Activated CD8-positive, alpha-beta memory T cell treated with anti-CD3 and anti-CD28 coated beads, Interleukin-2, amount 50 U/mL, for 24 hours (primary cell): ENCODE measurements at regions not wholly inside any gene's neighbourhood (a gene's known extent, or its start where the extent isn't known, plus 50 kb on each side); places are given as distances from the start of the nearest gene placed in this dataset.

Experiments used
- DNase-seq: peaks from one replicate; pipeline ENCODE4 v3.0.0-alpha.2; 2020; ENCODE audit errors: extremely low read depth

DNA sequence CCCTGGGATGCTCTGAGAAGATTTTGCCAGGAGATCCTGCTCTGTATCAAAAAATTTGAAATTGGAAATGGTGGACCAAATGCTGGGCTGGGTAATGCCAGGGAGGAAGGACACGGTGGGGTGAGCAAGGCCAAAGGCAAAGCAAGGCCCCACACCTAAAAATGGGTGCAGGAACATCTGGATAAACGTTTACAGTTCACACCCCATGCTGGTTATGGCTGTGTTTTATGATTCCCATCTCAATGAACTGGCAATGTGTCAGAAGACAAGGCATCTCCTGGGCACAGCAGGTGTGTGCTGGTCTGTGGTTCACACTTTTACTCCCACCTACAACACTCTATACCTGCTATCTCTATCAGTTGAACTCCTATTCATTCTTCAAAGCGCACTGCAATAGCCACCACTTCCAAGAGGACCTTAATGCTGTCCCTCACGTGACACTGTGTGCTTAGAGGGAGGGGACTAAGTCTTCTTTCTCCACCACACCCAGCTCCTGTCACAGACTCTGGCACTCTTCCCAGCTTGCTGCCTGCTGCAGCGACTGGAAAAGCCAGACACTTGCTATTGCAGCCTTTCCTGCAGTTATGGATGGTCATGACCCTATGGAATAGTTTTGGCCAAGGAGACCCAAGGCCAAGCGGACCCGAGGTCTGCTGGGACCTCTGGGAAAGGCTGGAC, 277.5 kb downstream of the CTTN start:
- DNase-seq, result no peak

- DNase-seq, result no peak
Measured at GRCh38 chr11:70677232-70677916, 279.0 kb downstream of the CTTN start.

DNA sequence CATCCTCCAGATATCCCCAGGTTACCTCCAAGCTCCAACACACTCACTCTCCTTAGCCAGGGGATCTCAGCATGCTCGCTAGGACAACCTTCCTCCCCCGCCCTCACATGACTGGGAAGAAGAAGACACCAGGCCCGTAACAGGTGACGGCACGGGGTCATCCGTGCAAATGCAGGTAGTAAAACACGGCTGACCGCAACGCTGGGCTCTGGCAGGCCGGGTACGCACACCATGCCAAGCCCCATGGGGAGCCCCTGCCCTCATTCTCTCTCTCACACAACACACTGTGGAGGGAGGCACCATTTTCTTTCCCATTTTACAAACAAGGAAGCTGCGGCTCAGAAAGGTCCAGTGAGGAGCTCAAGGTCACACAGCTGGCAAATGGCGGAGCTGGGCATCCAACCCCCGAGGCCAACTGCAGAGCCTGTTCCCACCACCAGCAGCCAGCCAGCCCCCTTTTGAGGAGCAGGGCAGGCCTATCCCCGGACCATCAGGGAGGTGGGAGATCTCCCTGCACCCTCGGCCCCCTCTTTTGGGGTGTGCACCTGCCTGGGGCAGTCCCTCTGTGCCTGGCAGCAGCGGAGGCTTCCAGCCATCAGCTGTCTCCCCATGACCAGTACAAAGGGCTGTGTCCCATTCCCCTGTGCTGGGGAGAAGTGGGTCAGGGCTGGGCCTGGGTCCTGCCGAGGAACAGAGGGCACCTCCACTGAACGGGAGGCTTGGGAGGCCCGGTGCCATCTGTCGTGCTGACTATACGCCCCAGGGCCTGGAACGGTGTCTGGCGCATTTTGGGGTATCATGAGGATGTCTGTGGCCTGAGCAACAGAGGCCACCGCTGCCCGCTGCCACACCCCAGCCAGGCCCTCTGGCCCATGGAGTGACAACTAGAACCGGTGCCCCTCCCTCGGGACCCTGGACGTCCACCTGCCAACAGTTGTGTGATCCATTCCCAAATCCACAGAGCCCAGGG, 280.9 kb downstream of the CTTN start:
- DNase-seq, result no peak

DNA sequence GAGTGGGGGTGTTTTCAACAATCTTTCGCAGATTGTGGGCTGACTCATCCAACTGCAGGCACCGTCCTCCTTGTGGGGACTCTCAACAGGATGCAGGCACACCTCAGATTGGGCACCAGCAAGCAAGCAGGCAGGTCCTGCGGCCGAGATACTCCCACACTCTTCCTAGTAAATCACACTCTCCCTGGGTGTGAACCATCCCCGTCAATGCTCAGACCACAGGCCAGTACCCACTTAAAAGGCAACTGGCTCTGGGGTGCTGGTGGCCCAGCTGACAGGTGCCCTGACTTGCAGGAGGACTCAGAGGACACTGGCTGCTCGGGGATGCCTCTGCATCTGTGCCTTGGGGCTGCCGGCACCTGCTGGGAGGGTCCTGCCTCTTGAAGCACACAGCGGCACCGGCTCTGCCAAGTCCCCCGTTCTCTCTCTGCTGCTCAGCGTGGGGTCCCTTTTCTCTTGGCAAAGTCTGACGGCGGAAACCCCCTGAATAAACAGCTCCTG, 282.5 kb downstream of the CTTN start:
- no peak for DNase-seq

- DNase-seq, result no peak
Measured at GRCh38 chr11:70682056-70682455, 283.7 kb downstream of the CTTN start.

DNA sequence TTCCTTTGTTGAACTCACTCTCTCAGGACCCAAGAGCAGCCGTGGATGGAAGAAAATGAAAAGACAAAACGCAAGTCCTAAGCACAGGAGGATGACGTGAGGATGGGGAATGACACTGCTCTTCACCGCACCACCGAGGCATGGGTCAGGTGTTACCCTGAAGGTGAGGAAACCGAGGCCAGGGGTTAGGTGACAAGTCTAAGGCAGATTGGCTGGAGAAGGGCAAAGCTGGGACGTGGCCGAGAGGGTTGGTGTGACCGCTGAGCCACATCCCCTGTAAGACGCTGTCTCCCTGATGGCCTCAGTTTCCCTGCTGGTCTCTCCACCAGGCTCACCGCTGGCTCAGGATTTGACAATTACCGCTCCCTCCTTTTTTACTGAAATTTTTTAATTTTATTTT, 284.4 kb downstream of the CTTN start:
- DNase-seq, result no peak

DNA sequence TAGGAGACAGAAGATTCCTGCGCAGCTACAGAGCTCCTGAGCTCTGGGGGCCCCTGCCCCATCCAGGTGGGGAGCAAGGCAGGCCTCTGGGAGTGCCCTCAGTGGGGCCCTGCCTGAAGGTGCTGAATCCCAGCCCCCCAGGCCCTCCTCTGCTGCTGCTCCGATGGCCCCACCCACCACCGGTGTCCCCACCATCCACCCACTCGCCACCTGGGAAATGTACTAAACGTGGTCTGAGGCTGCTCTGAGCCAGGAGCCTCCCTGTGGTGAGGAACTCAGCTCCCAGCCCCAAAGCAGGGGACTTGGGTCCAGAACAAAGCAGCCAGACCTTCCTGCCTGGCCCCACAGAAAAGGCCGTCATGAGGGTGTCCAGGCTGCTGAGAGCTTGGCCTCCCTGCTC, 289.4 kb downstream of the CTTN start:
- DNase-seq, result no peak

- DNase-seq, result no peak
Measured at GRCh38 chr11:70688142-70688541, 289.8 kb downstream of the CTTN start.

DNA sequence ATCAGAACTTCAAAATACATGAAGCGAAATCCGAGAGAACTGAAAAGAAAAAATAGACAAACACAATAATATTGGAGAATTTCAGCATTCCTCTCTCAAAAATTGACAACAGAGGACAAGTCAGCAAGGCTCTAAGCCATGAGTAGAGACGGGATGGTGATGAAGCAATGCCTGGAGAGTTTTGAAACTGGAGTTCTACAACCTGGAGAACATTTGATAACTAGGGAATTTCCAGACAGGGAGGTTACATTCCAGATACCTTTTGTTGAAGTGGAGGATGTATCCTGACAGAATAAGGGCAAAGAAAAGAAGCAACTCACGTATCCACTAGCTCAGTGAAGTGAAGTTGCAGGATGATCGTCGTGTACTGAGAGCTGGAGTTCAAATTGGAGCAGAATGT, 291.4 kb downstream of the CTTN start:
- no peak for DNase-seq

GRCh38 chr11:70692131-70692530, 293.8 kb downstream of the CTTN start:
- DNase-seq, result no peak

DNA sequence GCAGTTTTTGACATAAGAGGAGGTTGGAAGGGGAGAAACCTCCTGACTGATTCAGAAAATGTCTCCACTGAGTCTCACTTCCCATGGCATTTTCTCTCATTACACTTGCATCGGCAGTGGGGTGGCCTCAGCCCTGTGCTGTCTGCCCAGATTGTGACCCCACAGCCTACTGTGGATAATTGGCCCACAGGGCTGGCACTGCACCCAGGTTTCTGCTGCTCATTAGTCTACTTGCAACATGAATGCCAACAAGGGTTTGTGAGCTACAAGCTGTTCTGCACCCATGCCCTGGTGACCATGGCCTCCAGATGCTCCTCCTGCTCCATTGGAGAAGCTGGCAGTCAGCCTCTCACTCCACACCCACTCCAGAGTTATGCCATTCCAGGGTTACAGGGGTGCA, 296.0 kb downstream of the CTTN start:
- DNase-seq, result no peak

- no peak for DNase-seq
Measured at GRCh38 chr11:70695086-70695960, 297.0 kb downstream of the CTTN start.

DNA sequence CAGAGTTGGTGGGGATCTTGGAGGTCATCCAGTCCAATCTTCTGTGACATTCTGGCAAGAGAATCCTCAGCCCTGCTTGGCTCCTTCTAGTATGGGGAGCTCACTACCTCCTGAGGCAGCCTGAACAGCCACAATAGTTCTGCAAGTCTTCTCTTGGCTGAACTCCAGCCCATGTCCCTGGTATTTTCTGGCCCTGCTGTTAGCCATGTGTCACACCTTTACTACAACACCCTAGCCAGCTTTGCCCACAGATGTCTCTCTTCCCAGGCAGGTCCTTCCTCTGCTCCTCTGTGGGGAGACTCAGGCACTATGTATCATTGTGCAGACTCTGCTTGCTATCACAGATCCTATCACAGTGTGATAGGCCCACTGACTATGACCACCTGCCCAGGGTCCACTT, 297.7 kb downstream of the CTTN start:
- DNase-seq, result no peak

- no peak for DNase-seq
Measured at GRCh38 chr11:70696564-70696963, 298.2 kb downstream of the CTTN start.

- no peak for DNase-seq
Measured at GRCh38 chr11:70697701-70698100, 299.4 kb downstream of the CTTN start.

DNA sequence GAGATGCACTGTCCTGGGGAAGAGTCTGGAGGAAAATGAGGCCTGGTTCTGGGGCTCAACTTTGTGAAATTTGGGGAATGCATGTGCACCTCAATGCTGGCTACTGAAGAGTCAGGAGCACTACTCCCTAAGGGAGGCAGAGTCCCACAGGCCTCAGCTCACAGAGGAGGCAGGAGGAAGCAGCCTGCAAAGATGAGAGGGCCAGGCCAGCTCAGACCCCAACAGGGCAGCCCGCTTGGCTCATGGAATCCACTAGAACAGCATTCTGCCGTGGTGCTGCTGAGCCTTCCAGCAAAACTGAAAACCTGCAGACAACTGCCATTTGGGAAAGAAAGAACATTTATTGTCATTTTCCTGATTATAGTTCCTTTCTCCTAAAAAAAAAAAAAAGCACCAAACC, 300.5 kb downstream of the CTTN start:
- no peak for DNase-seq

DNA sequence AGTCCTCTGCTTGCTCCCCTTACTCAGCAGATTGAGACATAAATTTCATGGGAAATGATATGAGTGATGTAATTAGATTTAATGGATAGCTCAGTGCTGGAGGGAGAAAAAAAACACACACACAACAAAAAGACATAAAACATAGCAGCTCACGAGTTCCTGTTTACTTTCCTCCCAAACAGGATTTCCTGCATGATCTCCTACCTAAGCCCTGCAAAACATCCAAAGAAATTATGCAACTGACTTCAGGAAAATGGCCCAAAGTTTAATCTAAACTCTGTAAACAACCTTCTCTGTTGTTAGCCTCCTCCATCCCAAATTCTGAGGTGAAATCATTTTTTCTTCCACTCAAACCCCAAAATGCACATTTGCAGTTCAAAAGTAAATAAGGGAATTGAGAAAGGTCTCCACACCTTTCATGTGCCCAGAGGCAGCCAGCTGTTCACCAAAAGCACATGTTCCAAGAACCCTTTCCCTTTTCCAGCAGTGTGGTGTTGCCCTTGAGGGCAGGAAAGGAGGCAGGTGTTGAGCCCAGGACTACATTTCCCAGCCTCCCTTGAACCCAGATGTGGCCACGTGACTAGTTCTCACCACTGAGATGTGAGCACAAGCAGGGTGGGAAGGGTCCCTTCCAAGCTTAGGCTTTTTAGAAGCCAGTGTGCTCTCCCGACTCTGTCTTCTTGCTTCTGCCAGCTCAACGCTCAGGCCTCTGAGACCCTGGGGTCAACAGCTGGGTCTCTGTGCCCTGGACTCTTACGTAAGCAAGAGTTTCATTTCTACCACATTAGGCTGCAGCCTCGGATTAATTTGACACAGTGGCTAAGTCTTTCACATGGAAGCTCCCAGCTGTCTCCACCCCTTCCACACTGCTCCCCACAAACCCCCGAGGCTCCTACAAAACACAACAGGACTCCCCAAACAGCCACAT, 301.2 kb downstream of the CTTN start:
- no peak for DNase-seq

DNA sequence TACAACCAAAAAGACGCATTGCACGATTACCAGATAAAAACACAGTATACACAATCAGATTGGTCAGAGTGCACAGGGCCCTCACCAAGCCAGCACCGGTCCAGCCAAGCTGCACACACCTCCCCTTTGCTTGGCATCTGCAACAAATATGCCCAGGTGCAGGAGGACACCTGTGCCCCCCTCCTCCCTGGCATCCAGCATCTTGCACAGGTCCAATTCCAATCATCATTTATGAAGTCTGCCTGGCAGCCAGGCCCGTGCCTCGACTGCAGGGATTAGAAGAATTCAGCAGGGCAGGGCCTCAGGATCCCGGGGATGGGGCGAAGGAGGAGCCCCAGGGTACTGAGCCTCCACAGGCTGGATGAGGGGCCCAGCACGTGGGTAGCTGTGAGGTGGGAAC, 302.1 kb downstream of the CTTN start:
- no peak for DNase-seq

DNA sequence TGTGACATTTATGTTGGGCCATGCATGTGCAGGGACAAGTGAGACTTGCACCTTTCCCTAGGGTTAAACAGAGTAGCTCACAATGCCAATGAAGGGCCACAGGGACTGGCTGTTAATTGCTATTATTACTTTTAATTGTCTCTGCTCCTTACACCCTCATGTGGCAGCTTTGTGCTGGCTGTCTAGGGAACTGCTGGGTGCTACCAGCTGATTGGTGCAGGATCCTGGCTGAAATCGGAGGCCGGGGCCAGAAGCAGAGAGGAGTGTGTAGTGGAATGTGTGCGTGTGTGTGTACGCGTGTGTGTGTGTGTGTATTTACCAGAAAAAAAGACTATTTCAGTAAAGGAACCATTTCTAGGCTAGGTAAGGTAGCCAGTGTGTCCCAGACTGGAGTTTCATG, 302.5 kb downstream of the CTTN start:
- DNase-seq, result no peak

- no peak for DNase-seq
Measured at GRCh38 chr11:70702040-70702648, 303.8 kb downstream of the CTTN start.
